Heart left ventricle (tissue), 16 donors: ENCODE measurements at regions not wholly inside any gene's neighbourhood (a gene's known extent, or its start where the extent isn't known, plus 50 kb on each side); places are given as distances from the start of the nearest gene placed in this dataset.

ENCODE experiments used
- ATAC-seq, 4 donors: fragments of 200-7000 bp; cut with Tn5 transposase; one replicate each; pipeline ENCODE4 v1.9.1; 2020 to 2022; ENCODE audit warnings: moderate library complexity in 4 of 4, mild to moderate bottlenecking in 3 of 4, moderate number of reproducible peaks in 1 of 4
- DNase-seq, 5 donors: peaks; one replicate each; pipeline ENCODE4 v3.0.0-alpha.2; 2020
- H3K27ac ChIP-seq, 12 donors: fragments of 200-600 bp; sonication (generic) in 4 of 12; one replicate each; pipeline versions ENCODE4 v1.5.0 to v1.8.0; 2016 to 2022; ENCODE audit warnings: mild to moderate bottlenecking in 2 of 12
- H3K27me3 ChIP-seq, 9 donors: fragments of 200-600 bp; sonication (generic) in 2 of 9; one replicate each; pipeline versions ENCODE4 v1.5.1 to v1.8.0; 2016 to 2022; ENCODE audit warnings: mild to moderate bottlenecking in 3 of 9
- H3K36me3 ChIP-seq, 9 donors: fragments of 200-600 bp; sonication (generic) in 2 of 9; one replicate each; pipeline versions ENCODE4 v1.5.0 to v1.8.0; 2018 to 2022; ENCODE audit warnings: mild to moderate bottlenecking in 2 of 9
- H3K4me1 ChIP-seq, 12 donors: fragments of 200-600 bp; sonication (generic) in 4 of 12; one replicate each; pipeline versions ENCODE4 v1.5.0 to v1.8.0; 2016 to 2022; ENCODE audit warnings: mild to moderate bottlenecking in 3 of 12
- H3K4me3 ChIP-seq, 12 donors: fragments of 200-600 bp; sonication (generic) in 4 of 12; one replicate each; pipeline versions ENCODE4 v1.5.0 to v1.8.0; 2017 to 2022; ENCODE audit warnings: mild to moderate bottlenecking in 9 of 12, moderate library complexity in 4 of 12
- H3K9me3 ChIP-seq, 12 donors: fragments of 200-600 bp; sonication (generic) in 4 of 12; one replicate each; pipeline versions ENCODE4 v1.5.0 to v1.8.0; 2016 to 2022; ENCODE audit warnings: mild to moderate bottlenecking in 1 of 12
- CTCF ChIP-seq, 12 donors: fragments of 200-600 bp; sonication (generic) in 4 of 12; IDR thresholded peaks; one replicate each; pipeline versions ENCODE4 v1.5.0 to v1.8.0; 2018 to 2022; ENCODE audit warnings: antibody characterized with exemption in 12 of 12, mild to moderate bottlenecking in 5 of 12
- POLR2A ChIP-seq, 2 donors: fragments of 450-650 bp; IDR thresholded peaks; one replicate each; pipeline ENCODE4 v1.6.1; 2017; ENCODE audit warnings: antibody characterized with exemption in 2 of 2, mild to moderate bottlenecking in 2 of 2, moderate library complexity in 2 of 2
- WGBS, 4 donors: extraction: QIAGEN DNeasy Blood & Tissue Kit in 2 of 4; methylation state at CpG; one replicate each; pipeline versions ENCODE4 v1.1.5 to v1.1.7; 2013 to 2018; 5-methylcytosine and 5-hydroxymethylcytosine counted together
- intact Hi-C, 10 donors: fragments of 100-400 bp; cut with DNase I; formaldehyde crosslinking; loops; one replicate each; pipeline versions ENCODE4 v1.11.1 to v1.14.2; 2022
- donor health status: ischemic (EF 13 %, LVEDD 7.1; RV severe dilation, severe dysfunction).
- donor health status: healthy with polysubstance abuse.
- donor health status: DM: no; HTN: yes; CAD: no.
- donor health status: DM: no; HTN: no; CAD: no.
- donor health status: ischemic (EF 25% LVEDD 6.9; RV normal size, moderate dysfunction).
- donor health status: ischemic (EF 25% LVEDD 5.7; RV mildly dilated, moderate dysfunction).
- donor health status: healthy.
- donor health status: DM: yes; HTN: yes; CAD: no.
- donor health status: ischemic (EF 35%, LVEDD 5.7; RV mildly dilated, moderate dysfunction).
- donor health status: nonischemic (EF 11% LVEDD 7.7; RV severe dilation, severe dysfunction).
- donor health status: DM: yes; HTN: yes; CAD: no.
- donor health status: PGD.
- donor health status: ischemic (EF 29% LVEDD 5.4; RV normal size, mild dysfunction).
- donor health status: nonischemic (EF 23%, LVEDD 6.1; RV moderate dilation, normal function).

GRCh38 chr20:53803492-53804155 lies 210.0 kb upstream of the ZNF217 start:
- Histone ChIP-seq H3K4me3 (no peak overlapping the region), H3K36me3 (no peaks in the 10 kb centered on the region), H3K27me3 (no peaks in the 10 kb centered on the region), H3K9me3 (no peaks in the 10 kb centered on the region), H3K27ac (no peak overlapping the region), H3K4me1 (no peaks in the 10 kb centered on the region)
- DNase-seq (no peak), ATAC-seq (no peak)
- no peak for TF ChIP-seq CTCF (IDR thresholded peaks at IDR 0.05)
- WGBS, 4 donors = 65 to 85% (median 72%) methylated on average over 6 of the region's 6 CpGs
- intact Hi-C loops = no loop called here

DNA sequence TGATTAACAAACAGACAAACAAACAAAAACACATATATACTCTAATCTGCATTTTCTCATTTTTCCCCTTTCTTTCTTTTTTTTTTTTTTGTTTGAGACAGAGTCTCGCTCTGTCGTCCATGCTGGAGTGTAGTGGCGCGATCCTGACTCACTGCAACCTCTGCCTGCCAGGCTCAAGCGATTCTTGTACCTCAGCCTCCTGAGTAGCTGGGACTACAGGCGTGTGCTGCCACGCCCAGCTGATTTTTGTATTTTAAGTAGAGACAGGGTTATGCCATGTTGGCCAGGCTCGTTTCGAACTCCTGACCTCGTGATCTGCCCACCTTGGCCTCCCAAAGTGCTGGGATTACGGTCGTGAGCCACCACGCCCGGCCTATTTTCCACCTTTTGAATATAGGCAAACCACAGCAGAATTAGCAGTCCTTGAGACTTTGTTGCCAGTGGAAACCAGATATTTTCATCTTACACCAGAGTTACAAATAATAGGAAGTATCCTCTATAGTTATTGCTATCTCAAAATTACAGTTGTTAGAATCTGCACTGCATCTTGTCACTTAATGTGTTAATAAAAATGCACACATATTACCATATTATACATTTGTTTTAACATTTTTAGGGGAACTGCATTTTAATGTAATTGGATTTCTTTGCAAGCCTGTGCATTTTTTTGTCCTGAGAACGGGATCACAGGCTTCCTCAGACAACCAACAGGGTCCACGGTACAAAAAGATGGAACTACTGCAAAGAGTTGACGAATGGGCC lies 208.2 kb upstream of the ZNF217 start:
- Histone ChIP-seq H3K27me3 (no peaks in the 10 kb centered on the region), H3K9me3 (no peaks in the 10 kb centered on the region), H3K4me1 (no peaks in the 10 kb centered on the region), H3K36me3 (no peaks in the 10 kb centered on the region), H3K4me3 (no peak overlapping the region), H3K27ac (no peak overlapping the region)
- DNase-seq (no peak), ATAC-seq (no peak)
- 88 to 91% (median 88%) methylated on average over 17 of the region's 17 CpGs for WGBS, 4 donors
- no peak for TF ChIP-seq CTCF (IDR thresholded peaks at IDR 0.05)
- TF ChIP-seq POLR2A (IDR thresholded peaks at IDR 0.05) = no peak
- intact Hi-C loops = no loop called here

DNA sequence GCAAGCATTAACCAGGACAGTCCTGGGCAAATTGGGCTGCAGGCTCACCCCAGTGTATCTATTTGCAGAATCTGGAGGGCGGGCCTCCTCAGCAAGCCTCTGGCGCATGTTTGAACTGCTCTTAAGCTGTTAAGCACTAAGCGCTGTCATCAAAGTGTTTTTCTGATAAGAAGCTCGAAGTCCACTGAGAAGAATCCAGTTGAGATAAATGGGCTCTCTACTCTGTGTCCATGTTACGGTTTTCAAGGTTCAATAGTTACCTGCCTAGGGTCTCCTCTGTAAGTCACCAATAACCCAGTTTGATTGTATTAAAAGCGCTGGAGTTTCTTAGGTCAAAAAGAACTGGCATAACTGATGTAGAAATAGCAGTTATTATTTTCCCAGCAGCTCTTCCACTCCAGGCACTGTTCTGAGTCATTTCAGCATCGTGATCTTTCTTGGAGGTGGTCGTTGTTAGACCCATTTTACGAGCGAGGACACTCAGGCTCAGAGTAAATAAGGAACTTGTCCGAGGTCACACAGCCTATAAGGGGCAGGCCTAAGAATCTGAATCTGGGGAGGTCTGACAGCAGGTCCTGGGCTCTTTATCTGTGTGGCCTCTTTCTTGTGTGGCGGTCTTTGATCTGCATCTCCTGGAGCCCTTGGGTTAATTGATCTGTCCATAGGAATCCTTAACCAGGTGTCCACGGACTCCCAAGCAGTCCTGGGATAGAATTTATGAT lies 207.4 kb upstream of the ZNF217 start:
- ATAC-seq (no peak), DNase-seq (no peak)
- Histone ChIP-seq H3K4me3 (no peak overlapping the region), H3K36me3 (no peaks in the 10 kb centered on the region), H3K27ac (no peak overlapping the region), H3K9me3 (no peaks in the 10 kb centered on the region), H3K27me3 (no peaks in the 10 kb centered on the region), H3K4me1 (no peaks in the 10 kb centered on the region)
- intact Hi-C loops = no loop called here
- 74 to 83% (median 78%) methylated on average over 13 of the region's 13 CpGs for WGBS, 4 donors
- TF ChIP-seq POLR2A (IDR thresholded peaks at IDR 0.05) = no peak
- no peak for TF ChIP-seq CTCF (IDR thresholded peaks at IDR 0.05)

GRCh38 chr20:53800418-53800817 lies 206.8 kb upstream of the ZNF217 start:
- 96 to 100% (median 98%) methylated on average over 1 of the region's 1 CpG for WGBS, 4 donors
- TF ChIP-seq CTCF (IDR thresholded peaks at IDR 0.05) (no peak), POLR2A (IDR thresholded peaks at IDR 0.05) (no peak)
- H3K9me3 ChIP-seq = no peaks in the 10 kb centered on the region
- intact Hi-C loops = no loop called here
- no peaks in the 10 kb centered on the region for H3K4me1 ChIP-seq
- no peaks in the 10 kb centered on the region for H3K36me3 ChIP-seq
- no peak overlapping the region for H3K4me3 ChIP-seq
- no peak for ATAC-seq
- H3K27ac ChIP-seq = no peak overlapping the region
- no peaks in the 10 kb centered on the region for H3K27me3 ChIP-seq
- no peak for DNase-seq
